ENCODE measurements at regions not wholly inside any gene's neighbourhood (a gene's known extent, or its start where the extent isn't known, plus 50 kb on each side); places are given as distances from the start of the nearest gene placed in this dataset.

- H3K23ac ChIP-seq (ENCODE audit: insufficient read length), result no peak overlapping the region
- H3K9ac ChIP-seq (replicated peaks in 1 of 4; ENCODE audit: extremely low read depth in 1 of 4, low read depth in 3 of 4, low read length in 3 of 4), result no peak overlapping the region
- peaks cover 0 to 14% (median 6%) of the 10 kb centered on the region in 4 experiments; a peak in 5 of 7 replicates for H3K4me1 ChIP-seq (replicated peaks in 1 of 4; ENCODE audit: control insufficient read depth in 3 of 4, insufficient read depth in 4 of 4, low read length in 3 of 4)
- H2BK12ac ChIP-seq (ENCODE audit: low read depth, low read length), result no peak overlapping the region
- H3K79me1 ChIP-seq (ENCODE audit: low read depth, low read length), result no peaks in the 10 kb centered on the region
- DNase-seq (ENCODE audit: low read depth in 1 of 2, low spot score in 2 of 2), result no peak
- H3K23me2 ChIP-seq (ENCODE audit: low read depth, low read length), result no peaks in the 10 kb centered on the region
- no peak for FAIRE-seq
- H4K5ac ChIP-seq (ENCODE audit: insufficient read length, low read depth, low read length), result no peak overlapping the region
- TF ChIP-seq YY1 (IDR thresholded peaks at IDR 0.05; ENCODE audit: low read depth, low read length) (no peak), SUZ12 (IDR thresholded peaks at IDR 0.05; ENCODE audit: low read length) (no peak), EZH2 (IDR thresholded peaks at IDR 0.05; ENCODE audit: low read depth, low read length, severe bottlenecking) (no peak), RAD21 (IDR thresholded peaks at IDR 0.05 in 1 of 2, conservative IDR thresholded peaks at IDR 0.05 in 1 of 2; ENCODE audit: low read depth in 2 of 2, low read length in 2 of 2) (no peak), TEAD4 (IDR thresholded peaks at IDR 0.05; ENCODE audit: low read depth, low read length) (no peak), HDAC2 (IDR thresholded peaks at IDR 0.05; ENCODE audit: borderline replicate concordance in 1 of 2, low read depth in 2 of 2, low read length in 2 of 2) (no peak), TCF12 (IDR thresholded peaks at IDR 0.05; ENCODE audit: low read depth, low read length) (no peak), JUND (IDR thresholded peaks at IDR 0.05; ENCODE audit: low read length) (no peak), RBBP5 (IDR thresholded peaks at IDR 0.05; ENCODE audit: borderline replicate concordance, low read depth, low read length) (no peak), KDM4A (IDR thresholded peaks at IDR 0.05; ENCODE audit: low read depth, low read length, severe bottlenecking) (no peak), CREB1 (IDR thresholded peaks at IDR 0.05) (no peak), JUN (IDR thresholded peaks at IDR 0.05; ENCODE audit: low read depth, low read length) (no peak), BCL11A (IDR thresholded peaks at IDR 0.05; ENCODE audit: low read depth in 2 of 2, low read length in 2 of 2) (no peak), KDM1A (IDR thresholded peaks at IDR 0.05; ENCODE audit: borderline replicate concordance, low read length) (no peak)
- no peak overlapping the region for H2AK5ac ChIP-seq (ENCODE audit: low read depth, low read length)
- POLR2A ChIA-PET (ENCODE audit: partially characterized antibody), result no interaction called here
- WGBS, 2 experiments (ENCODE audit: extremely low coverage in 1 of 2, insufficient coverage in 1 of 2, insufficient read length in 1 of 2, insufficient replicate concordance in 2 of 2, low coverage in 1 of 2, low lambda C conversion rate in 2 of 2, missing lambda C conversion rate in 1 of 2), result 86% methylated on average over 4 of the region's 4 CpGs; no CpG with 5 or more reads in 1 of the 2 experiments
- no peak overlapping the region for H3K56ac ChIP-seq (replicated peaks; ENCODE audit: insufficient read length, low read depth, low read length)
- no peak overlapping the region for H3K4me3 ChIP-seq (ENCODE audit: extremely low read depth in 1 of 4, insufficient read depth in 2 of 4, low read depth in 3 of 4, low read length in 4 of 4)
- H3K14ac ChIP-seq (ENCODE audit: insufficient read length), result no peak overlapping the region
- CTCF ChIA-PET (ENCODE audit: partially characterized antibody), result interaction anchor here (1.2 to 2.5 kb wide), 3 partner anchors 13 to 133 kb away, joined by 3 to 17 read pairs (median 7); no protein-coding TSS in a partner anchor
- no peak overlapping the region for H3K4ac ChIP-seq (replicated peaks; ENCODE audit: insufficient read length, low read depth, low read length)
- H4K20me1 ChIP-seq (replicated peaks in 1 of 2; ENCODE audit: control insufficient read depth in 1 of 2, insufficient read depth in 2 of 2, low read length in 2 of 2), result no peaks in the 10 kb centered on the region
- H3K79me2 ChIP-seq (ENCODE audit: control insufficient read depth in 1 of 2, insufficient read depth in 2 of 2, low read length in 2 of 2), result no peaks in the 10 kb centered on the region
- no peak overlapping the region for H2AFZ ChIP-seq (ENCODE audit: low read length)
- no peaks in the 10 kb centered on the region for H3K9me3 ChIP-seq (ENCODE audit: insufficient read depth in 2 of 2, low read depth in 1 of 2, low read length in 1 of 2)
- H3K18ac ChIP-seq (ENCODE audit: extremely low read depth, low read length), result no peak overlapping the region
- H3K4me2 ChIP-seq (ENCODE audit: insufficient read depth in 1 of 2, low read depth in 2 of 2, low read length in 2 of 2), result no peak overlapping the region
- H4K91ac ChIP-seq (replicated peaks; ENCODE audit: insufficient read length, low read length), result no peak overlapping the region
- no peak overlapping the region for H2BK5ac ChIP-seq (ENCODE audit: low read depth, low read length)
- no peaks in the 10 kb centered on the region for H3K36me3 ChIP-seq (ENCODE audit: control insufficient read depth in 2 of 4, insufficient read depth in 4 of 4, low read length in 3 of 4)
- H2BK120ac ChIP-seq (replicated peaks; ENCODE audit: low read depth, low read length), result no peak overlapping the region
- H4K8ac ChIP-seq (ENCODE audit: extremely low read depth, insufficient read depth, low read length), result no peak overlapping the region
- no peaks in the 10 kb centered on the region for H3K27me3 ChIP-seq (replicated peaks in 1 of 4; ENCODE audit: control insufficient read depth in 3 of 4, extremely low read depth in 1 of 4, insufficient read depth in 3 of 4, low read length in 3 of 4)
- no peak overlapping the region for H2BK20ac ChIP-seq (ENCODE audit: low read length)
- no peak overlapping the region for H3K27ac ChIP-seq (ENCODE audit: low read depth, low read length)
- H2BK15ac ChIP-seq (ENCODE audit: low read length), result no peak overlapping the region
These were observed 99.1 kb downstream of the HRH4 start for GRCh38 chr18:24559526-24559925.
